ENCODE measurements at regions not wholly inside any gene's neighbourhood (a gene's known extent, or its start where the extent isn't known, plus 50 kb on each side); places are given as distances from the start of the nearest gene placed in this dataset.
"Not testable (repeated sequence)": the region's sequence is repeated elsewhere in the genome, so short reads cannot be mapped to it uniquely, and the experiment has no call there.

GRCh38 chr5:155489949-155490348 is 476.4 kb downstream of the KIF4B start:
- FAIRE-seq (no peak), DNase-seq (ENCODE audit: low spot score) (no peak)

DNA sequence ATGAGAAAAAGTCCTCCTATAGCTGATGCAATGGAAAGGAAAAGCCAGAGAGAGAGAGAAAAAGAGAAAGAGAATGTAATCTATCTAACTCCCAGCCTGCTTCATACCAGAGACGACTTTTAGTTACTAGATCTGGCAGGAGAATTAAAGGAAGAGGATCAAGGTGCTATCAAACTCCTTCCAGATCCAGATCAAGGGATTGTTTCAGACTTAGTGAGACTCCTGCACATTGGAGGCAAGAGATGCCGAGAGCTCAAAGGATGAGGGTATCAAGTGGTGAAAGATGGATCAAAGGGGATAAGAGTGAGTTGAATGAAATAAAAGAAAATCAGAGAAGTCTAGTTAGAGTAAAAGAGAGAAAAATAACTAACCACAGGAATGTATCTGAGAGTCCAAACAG is 478.6 kb downstream of the KIF4B start:
- DNase-seq (ENCODE audit: low spot score) (no peak), FAIRE-seq (no peak)

- DNase-seq (ENCODE audit: low spot score) (no peak), FAIRE-seq (no peak)
Observed at GRCh38 chr5:155504606-155505005, 491.1 kb downstream of the KIF4B start.

- FAIRE-seq (no peak), DNase-seq (ENCODE audit: low spot score) (no peak)
Observed at GRCh38 chr5:155507363-155507762, 493.8 kb downstream of the KIF4B start.

- DNase-seq (ENCODE audit: low spot score) (no peak), FAIRE-seq (no peak)
Observed at GRCh38 chr5:155508673-155509072, 495.1 kb downstream of the KIF4B start.

DNA sequence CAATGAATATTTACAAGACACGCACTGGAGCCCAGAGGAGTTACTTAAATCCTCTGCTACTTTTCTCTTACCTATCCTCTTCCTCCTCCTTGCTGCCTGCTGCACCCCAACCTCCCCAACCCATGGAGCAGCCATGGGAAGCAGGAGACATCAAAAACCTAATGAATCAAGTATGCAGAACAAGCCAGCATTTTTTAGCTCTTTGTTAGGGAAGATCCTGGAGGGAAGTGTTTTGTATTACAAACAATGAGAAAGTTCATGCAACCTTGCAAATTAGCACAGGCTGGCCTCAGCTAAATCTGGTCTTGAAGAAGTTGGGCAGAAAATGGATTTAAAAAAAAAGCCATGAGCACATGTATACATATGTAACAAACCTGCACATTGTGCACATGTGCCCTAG is 498.8 kb downstream of the KIF4B start:
- no peak for DNase-seq (ENCODE audit: low spot score)
- FAIRE-seq: no peak

- no peak for DNase-seq (ENCODE audit: low spot score)
- no peak for FAIRE-seq
Observed at GRCh38 chr5:155514105-155514563, 500.6 kb downstream of the KIF4B start.

DNA sequence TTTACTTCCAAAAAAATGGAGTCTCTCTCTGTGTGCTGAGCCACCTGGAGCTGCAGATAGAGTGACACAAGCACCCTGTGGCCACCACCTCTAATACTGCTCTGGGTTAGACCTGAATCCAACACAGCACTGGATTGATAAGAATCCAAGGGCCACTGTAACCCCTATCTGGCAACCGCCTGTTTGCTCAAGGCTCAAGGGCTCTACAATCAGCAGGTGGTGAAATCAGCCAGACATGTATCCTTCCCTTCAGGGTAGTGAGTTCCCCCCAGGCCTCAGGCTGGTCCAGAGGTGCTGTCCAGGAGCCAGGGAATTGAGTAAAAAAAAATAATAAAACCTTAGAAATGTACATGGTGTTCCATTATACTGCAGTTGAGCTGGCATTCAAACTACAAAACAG is 509.0 kb downstream of the KIF4B start:
- DNase-seq (ENCODE audit: low spot score) (no peak), FAIRE-seq (no peak)

- FAIRE-seq: no peak
Observed at GRCh38 chr5:155529362-155529761, 515.8 kb downstream of the KIF4B start.

DNA sequence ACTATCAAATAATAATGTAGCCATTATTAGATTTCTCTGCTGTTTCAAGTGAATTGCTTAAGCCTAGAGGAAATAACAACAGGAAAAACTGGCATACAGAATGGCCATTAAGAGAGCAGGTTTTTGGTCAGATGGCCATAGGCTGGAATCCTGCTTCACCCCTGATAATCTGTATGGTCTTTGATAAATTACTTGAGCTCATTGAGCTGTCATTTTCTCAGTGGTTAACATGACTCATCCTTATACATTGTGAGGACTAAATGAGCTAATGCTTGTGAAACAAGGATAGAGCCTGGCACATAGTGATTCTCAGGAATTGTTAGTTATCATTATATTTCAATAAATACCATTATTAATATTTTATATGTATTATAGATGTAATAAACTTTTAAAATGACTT is 516.5 kb downstream of the KIF4B start:
- FAIRE-seq (no peak), DNase-seq (ENCODE audit: low spot score) (no peak)

More at GRCh38 chr5:155529362-155529761, 515.8 kb downstream of the KIF4B start:
- DNase-seq (ENCODE audit: low spot score): no peak

DNA sequence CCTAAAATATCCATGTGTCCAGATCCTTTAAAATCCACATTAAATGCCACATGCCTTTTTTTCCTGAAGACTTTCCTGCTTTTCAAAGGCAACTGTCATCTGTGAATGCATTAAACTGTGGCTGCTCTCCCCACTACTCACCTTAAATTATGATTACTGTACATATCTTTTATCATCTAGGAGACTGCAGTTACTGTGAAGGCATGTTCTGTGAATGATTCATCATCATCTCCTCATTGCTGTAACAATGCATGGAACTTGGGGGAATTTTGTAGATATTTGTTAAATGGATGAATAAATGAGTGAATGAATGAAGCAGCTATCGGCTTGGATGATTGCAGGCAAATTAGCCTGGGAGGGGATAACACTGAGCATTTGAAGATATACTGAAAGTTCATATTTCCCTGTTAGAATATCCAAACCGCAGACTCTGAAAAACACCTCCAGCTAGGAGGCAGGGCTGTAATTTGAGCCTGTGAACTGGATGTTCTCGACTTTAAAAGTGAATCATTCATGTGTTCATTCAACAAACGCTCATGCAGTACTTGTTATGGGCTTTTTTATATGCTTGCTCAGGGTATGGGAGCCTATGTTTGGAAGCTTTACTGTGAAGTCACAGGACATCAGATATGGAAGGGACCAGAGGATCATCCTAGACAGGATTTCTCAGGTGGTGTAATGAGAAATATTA is 519.2 kb downstream of the KIF4B start:
- FAIRE-seq (no peak), DNase-seq (ENCODE audit: low spot score) (no peak)

GRCh38 chr5:155540000-155540595 is 526.5 kb downstream of the KIF4B start:
- DNase-seq (ENCODE audit: low spot score): no peak
- FAIRE-seq: no peak

DNA sequence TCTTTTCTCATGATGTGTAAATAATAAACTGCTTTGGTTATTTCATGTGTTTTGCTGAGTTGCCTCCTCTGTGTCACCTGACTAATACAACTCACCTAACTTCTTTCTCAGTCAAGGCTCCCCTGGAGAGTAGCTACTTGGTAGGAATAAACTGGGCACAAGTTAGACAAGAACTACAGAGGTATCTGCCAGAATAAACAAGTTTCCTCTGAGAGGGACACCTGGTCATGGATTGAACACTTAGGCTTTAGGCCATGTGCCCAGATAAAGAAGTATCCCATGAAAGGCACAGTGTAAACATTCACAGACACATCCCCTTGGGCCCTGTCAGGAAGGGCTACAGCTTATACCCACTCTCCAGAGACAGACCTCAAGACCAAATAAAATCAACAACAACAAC is 532.5 kb downstream of the KIF4B start:
- FAIRE-seq (no peak), DNase-seq (ENCODE audit: low spot score) (no peak)

DNA sequence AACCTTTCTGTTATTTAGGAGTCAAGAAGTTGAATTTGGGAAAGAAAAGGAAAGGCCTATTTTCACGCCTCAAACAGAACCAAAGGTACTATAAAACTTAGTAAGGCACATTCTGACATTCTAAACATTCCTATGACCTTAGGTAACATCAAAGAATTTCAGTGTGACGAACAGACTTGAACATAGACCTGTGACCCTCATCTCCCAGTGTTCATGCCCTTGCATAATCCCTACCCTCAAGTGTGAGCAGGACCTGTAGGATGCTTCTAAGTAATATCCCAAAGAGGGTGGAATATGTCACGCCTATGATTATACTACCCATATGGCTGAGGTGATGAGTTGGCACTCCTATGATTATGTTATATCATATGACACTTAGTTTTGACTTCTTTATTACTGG is 540.9 kb downstream of the KIF4B start:
- FAIRE-seq (no peak), DNase-seq (ENCODE audit: low spot score) (no peak)

DNA sequence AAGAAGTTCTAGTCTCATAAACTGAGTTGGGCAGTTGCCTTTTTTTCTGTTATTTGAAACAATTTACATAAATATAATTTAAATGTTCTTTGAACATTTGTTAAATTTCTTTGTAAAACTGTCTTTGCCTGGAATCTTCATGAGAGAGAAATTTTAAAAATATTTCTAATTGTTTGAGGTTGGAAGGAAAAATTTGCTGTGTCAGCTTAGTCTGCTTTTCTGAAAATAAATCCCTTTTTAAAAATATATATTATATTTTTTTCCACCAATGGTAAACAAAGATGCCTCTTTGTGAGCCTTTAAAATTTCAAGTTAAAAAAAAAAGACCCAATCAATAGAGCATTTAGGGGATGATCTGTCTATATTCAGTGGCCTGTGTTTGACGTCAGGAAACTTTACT is 542.7 kb downstream of the KIF4B start:
- DNase-seq (ENCODE audit: low spot score): no peak
- FAIRE-seq: no peak

DNA sequence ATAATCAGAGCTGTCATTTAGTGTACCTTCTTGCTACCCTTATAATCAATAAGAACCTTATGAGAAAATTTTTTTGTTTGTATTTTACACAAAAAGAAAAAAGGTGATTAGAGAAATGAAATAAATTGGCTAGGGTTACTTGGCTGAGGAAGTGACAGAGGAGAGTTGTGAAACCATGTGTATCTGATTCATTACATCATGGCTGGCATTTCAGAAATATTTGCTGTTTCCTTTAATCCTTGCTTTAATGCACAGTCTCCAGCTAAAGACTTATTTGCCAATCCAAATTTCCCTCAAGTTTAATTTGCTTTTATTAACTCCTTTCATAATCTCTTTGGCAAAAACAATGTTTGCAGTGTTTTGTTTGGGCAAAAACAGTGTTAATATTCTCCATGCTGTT is 543.1 kb downstream of the KIF4B start:
- DNase-seq (ENCODE audit: low spot score) (no peak), FAIRE-seq (no peak)

DNA sequence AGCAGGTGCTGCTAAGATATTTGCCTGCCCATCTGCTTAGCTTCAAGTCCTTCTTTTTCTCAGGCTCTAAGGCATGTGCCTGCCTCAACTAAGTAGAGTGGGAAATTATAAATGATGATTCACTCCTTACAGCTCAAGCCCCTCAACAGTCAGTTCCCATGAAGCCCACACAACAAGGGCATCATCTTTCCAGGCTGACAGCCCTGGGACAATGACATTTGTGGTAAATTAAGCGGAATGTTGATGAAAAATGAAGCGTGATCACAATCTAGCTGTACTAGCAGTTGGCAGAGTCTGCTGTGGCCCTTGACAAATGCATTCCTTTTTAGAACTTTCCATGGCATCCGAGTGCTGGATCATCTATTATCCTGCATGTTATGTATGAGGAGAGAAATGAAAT is 548.6 kb downstream of the KIF4B start:
- DNase-seq (ENCODE audit: low spot score): no peak

GRCh38 chr5:155564541-155564940 is 551.0 kb downstream of the KIF4B start:
- no peak for DNase-seq (ENCODE audit: low spot score)
- no peak for FAIRE-seq

More for the DNA sequence above, 548.6 kb downstream of the KIF4B start:
- no peak for FAIRE-seq

DNA sequence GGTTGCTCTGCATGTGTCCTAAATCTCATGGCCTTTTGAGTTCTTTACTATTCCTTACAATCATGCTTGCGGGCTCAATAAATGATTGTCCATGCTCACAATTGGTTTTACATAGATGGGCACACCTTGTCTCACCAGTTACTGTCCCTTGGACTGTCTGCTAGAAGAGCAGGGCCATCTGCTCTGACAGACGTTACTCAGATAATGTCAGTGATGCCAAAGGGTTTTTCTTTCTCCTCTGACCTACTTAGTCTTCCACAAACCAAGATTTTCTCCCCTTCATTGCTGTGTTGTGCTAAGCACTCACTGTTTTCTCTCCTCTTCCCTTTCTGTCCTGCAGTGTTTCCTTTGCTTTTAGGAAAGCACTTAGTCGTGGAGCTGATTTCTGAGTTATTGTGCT is 562.3 kb downstream of the KIF4B start:
- FAIRE-seq: no peak
- no peak for DNase-seq (ENCODE audit: low spot score)

- not testable (repeated sequence) for DNase-seq (ENCODE audit: low spot score); FAIRE-seq
Observed at GRCh38 chr5:155586808-155587207, 573.3 kb downstream of the KIF4B start.

GRCh38 chr5:155587458-155587857 is 573.9 kb downstream of the KIF4B start:
- DNase-seq (ENCODE audit: low spot score) (no peak), FAIRE-seq (no peak)

- DNase-seq (ENCODE audit: low spot score): no peak
Observed at GRCh38 chr5:155591273-155591672, 577.7 kb downstream of the KIF4B start.

DNA sequence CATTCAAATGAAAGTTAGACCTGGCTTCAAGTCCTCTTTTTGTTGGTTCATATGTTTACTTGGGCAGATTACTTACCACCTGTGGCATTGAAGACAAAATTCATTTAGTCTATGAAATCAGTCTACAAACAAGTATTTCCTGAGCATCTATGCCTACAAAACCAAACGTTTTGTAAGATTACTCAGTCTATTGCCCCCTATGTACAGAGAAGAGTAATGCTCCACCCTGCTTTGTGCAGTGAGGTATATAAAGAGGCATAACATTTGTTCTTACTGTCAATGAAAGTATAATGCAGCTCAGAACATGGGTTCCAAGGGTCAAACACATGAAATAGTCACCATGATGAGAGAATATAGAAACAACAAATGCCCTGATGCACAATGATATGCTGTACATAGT is 580.7 kb downstream of the KIF4B start:
- DNase-seq (ENCODE audit: low spot score) (no peak), FAIRE-seq (no peak)

More at GRCh38 chr5:155591273-155591672, 577.7 kb downstream of the KIF4B start:
- no peak for FAIRE-seq
